Stimulated activated CD4-positive, alpha-beta T cell treated with anti-CD3 and anti-CD28 coated beads, Interleukin-1b, Interleukin-23, amount 100 ng/mL, for 4 hours (primary cell): ENCODE measurements at regions not wholly inside any gene's neighbourhood (a gene's known extent, or its start where the extent isn't known, plus 50 kb on each side); places are given as distances from the start of the nearest gene placed in this dataset.
"Not testable (repeated sequence)": the region's sequence is repeated elsewhere in the genome, so short reads cannot be mapped to it uniquely, and the experiment has no call there.

Source experiments
- DNase-seq, 2 donors: peaks; one replicate each; pipeline ENCODE4 v3.0.0-alpha.2; 2020; ENCODE audit warnings: low read depth in 2 of 2

GRCh38 chr1:58968360-58968952 lies 184.6 kb upstream of the JUN start:
- no peak for DNase-seq

GRCh38 chr1:58969176-58969575 lies 185.3 kb upstream of the JUN start:
- not testable (repeated sequence) for DNase-seq

- no peak for DNase-seq
Measured at GRCh38 chr1:58971629-58972140, 187.8 kb upstream of the JUN start.

GRCh38 chr1:58975888-58976287 lies 192.0 kb upstream of the JUN start:
- no peak for DNase-seq

GRCh38 chr1:58976294-58976693 lies 192.4 kb upstream of the JUN start:
- no peak for DNase-seq

GRCh38 chr1:58977598-58977997 lies 193.8 kb upstream of the JUN start:
- DNase-seq = no peak

GRCh38 chr1:58978096-58978495 lies 194.2 kb upstream of the JUN start:
- no peak for DNase-seq

- no peak for DNase-seq
Measured at GRCh38 chr1:58979086-58979485, 195.2 kb upstream of the JUN start.

GRCh38 chr1:58979677-58980076 lies 195.8 kb upstream of the JUN start:
- DNase-seq = no peak

- DNase-seq = no peak
Measured at GRCh38 chr1:58981392-58981791, 197.5 kb upstream of the JUN start.

GRCh38 chr1:58982259-58982998 lies 198.6 kb upstream of the JUN start:
- no peak for DNase-seq

- DNase-seq = no peak
Measured at GRCh38 chr1:58983162-58983561, 199.3 kb upstream of the JUN start.

GRCh38 chr1:58983633-58984245 lies 199.9 kb upstream of the JUN start:
- DNase-seq = no peak

- no peak for DNase-seq
Measured at GRCh38 chr1:58986996-58987767, 203.3 kb upstream of the JUN start.

- no peak for DNase-seq
Measured at GRCh38 chr1:58988752-58989151, 204.9 kb upstream of the JUN start.

GRCh38 chr1:58989845-58990244 lies 206.0 kb upstream of the JUN start:
- DNase-seq = no peak

GRCh38 chr1:58991305-58991704 lies 207.5 kb upstream of the JUN start:
- no peak for DNase-seq

- no peak for DNase-seq
Measured at GRCh38 chr1:58992643-58993042, 208.8 kb upstream of the JUN start.

- no peak for DNase-seq
Measured at GRCh38 chr1:58993403-58993802, 209.6 kb upstream of the JUN start.

- DNase-seq = no peak
Measured at GRCh38 chr1:58994664-58995063, 210.8 kb upstream of the JUN start.

GRCh38 chr1:58996341-58997059 lies 212.7 kb upstream of the JUN start:
- no peak for DNase-seq

GRCh38 chr1:58997060-58997411 lies 213.2 kb upstream of the JUN start:
- no peak for DNase-seq
